CD14-positive monocyte (primary cell): ENCODE measurements at regions not wholly inside any gene's neighbourhood (a gene's known extent, or its start where the extent isn't known, plus 50 kb on each side); places are given as distances from the start of the nearest gene placed in this dataset.

Experiments
- DNase-seq, 3 donors: peaks; one replicate each; pipeline ENCODE4 v3.0.0-alpha.2; 2011 to 2022
- H2AFZ ChIP-seq: 2 replicates; pipeline ENCODE4 v1.6.0; 2012; ENCODE audit warnings: mild to moderate bottlenecking, low read depth, low read length, inconsistent platforms; ENCODE audit not compliant: insufficient read depth, poor library complexity, severe bottlenecking
- H3K27ac ChIP-seq, 2 donors: 1 replicate in 1 of 2; 2 replicates in 1 of 2; pipeline ENCODE4 v1.5.1; 2012 to 2013; ENCODE audit warnings: low read length in 2 of 2, control low read depth in 1 of 2, inconsistent platforms in 1 of 2, low read depth in 1 of 2, mild to moderate bottlenecking in 1 of 2
- H3K27me3 ChIP-seq, 2 donors: one replicate each; pipeline versions ENCODE4 v1.6.0 to v1.6.1; 2011 to 2013; ENCODE audit warnings: low read length in 2 of 2; ENCODE audit not compliant: control insufficient read depth in 2 of 2, insufficient read depth in 2 of 2
- H3K36me3 ChIP-seq, 2 donors: replicated peaks in 1 of 2; 1 replicate in 1 of 2; 2 replicates in 1 of 2; pipeline versions ENCODE4 v1.5.1 to v1.6.1; 2012 to 2013; ENCODE audit warnings: low read length in 2 of 2, control low read depth in 1 of 2, inconsistent platforms in 1 of 2, mild to moderate bottlenecking in 1 of 2; ENCODE audit not compliant: insufficient read depth in 2 of 2, control insufficient read depth in 1 of 2
- H3K4me1 ChIP-seq, 2 donors: 1 replicate in 1 of 2; 2 replicates in 1 of 2; pipeline versions ENCODE4 v1.5.1 to v1.6.1; 2012 to 2013; ENCODE audit warnings: low read length in 2 of 2, control low read depth in 1 of 2, inconsistent platforms in 1 of 2, mild to moderate bottlenecking in 1 of 2, moderate library complexity in 1 of 2; ENCODE audit not compliant: insufficient read depth in 2 of 2, control insufficient read depth in 1 of 2
- H3K4me2 ChIP-seq: replicated peaks from 2 replicates; pipeline ENCODE3; 2012; ENCODE audit warnings: low read length, moderate library complexity, mild to moderate bottlenecking; ENCODE audit not compliant: poor library complexity, severe bottlenecking; ENCODE audit errors: extremely low read depth
- H3K4me3 ChIP-seq, 3 experiments: fragments of 200-600 bp in 1 of 3; sonication (generic) in 1 of 3; replicated peaks in 1 of 3; 1 replicate in 2 of 3; 2 replicates in 1 of 3; pipeline ENCODE4 v1.5.1; 2011 to 2013; ENCODE audit warnings: low read length in 3 of 3, mild to moderate bottlenecking in 3 of 3, control low read depth in 2 of 3, low read depth in 2 of 3, inconsistent platforms in 1 of 3, moderate library complexity in 1 of 3
- H3K79me2 ChIP-seq: 2 replicates; pipeline ENCODE4 v1.6.0; 2012; ENCODE audit warnings: mild to moderate bottlenecking, control low read depth, inconsistent platforms, low read length, moderate library complexity; ENCODE audit not compliant: insufficient read depth
- H3K9ac ChIP-seq: 2 replicates; pipeline ENCODE4 v1.6.0; 2017; ENCODE audit warnings: low read length, mild to moderate bottlenecking; ENCODE audit not compliant: insufficient read depth, poor library complexity, severe bottlenecking
- H3K9me3 ChIP-seq, 2 donors: replicated peaks in 1 of 2; 1 replicate in 1 of 2; 2 replicates in 1 of 2; pipeline versions ENCODE4 v1.5.1 to v1.6.1; 2012 to 2013; ENCODE audit warnings: low read length in 2 of 2, control low read depth in 1 of 2; ENCODE audit not compliant: control insufficient read depth in 1 of 2, insufficient read depth in 1 of 2
- H4K20me1 ChIP-seq: 2 replicates; pipeline ENCODE4 v1.6.0; 2012; ENCODE audit warnings: mild to moderate bottlenecking, low read length, control low read depth, moderate library complexity; ENCODE audit not compliant: insufficient read depth
- H3K27ac Mint-ChIP-seq, 7 donors: one replicate each; pipeline ENCODE4 v1.8.0; 2020; ENCODE audit warnings: mild to moderate bottlenecking in 7 of 7, mixed read lengths in 7 of 7, moderate library complexity in 6 of 7, inconsistent platforms in 2 of 7
- H3K27me3 Mint-ChIP-seq, 3 donors: one replicate each; pipeline ENCODE4 v1.8.0; 2021 to 2022; ENCODE audit warnings: low read depth in 3 of 3, mild to moderate bottlenecking in 3 of 3, mixed read lengths in 3 of 3, moderate library complexity in 3 of 3, inconsistent platforms in 1 of 3
- H3K36me3 Mint-ChIP-seq, 2 donors: one replicate each; pipeline ENCODE4 v1.8.0; 2020; ENCODE audit warnings: mixed read lengths in 2 of 2, inconsistent platforms in 1 of 2, mild to moderate bottlenecking in 1 of 2
- H3K4me1 Mint-ChIP-seq: one replicate; pipeline ENCODE4 v1.8.0; 2020; ENCODE audit warnings: mild to moderate bottlenecking, mixed read lengths
- H3K4me3 Mint-ChIP-seq, 2 donors: one replicate each; pipeline ENCODE4 v1.8.0; 2020; ENCODE audit warnings: mild to moderate bottlenecking in 2 of 2, mixed read lengths in 2 of 2, moderate library complexity in 1 of 2
- H3K9me3 Mint-ChIP-seq, 7 donors: one replicate each; pipeline ENCODE4 v1.8.0; 2020 to 2022; ENCODE audit warnings: mixed read lengths in 7 of 7, mild to moderate bottlenecking in 6 of 7, moderate library complexity in 6 of 7, inconsistent platforms in 2 of 7
- WGBS: methylation state at CpG from one replicate; pipeline ENCODE4 v1.1.5; 2013; ENCODE audit warnings: missing lambda C conversion rate; ENCODE audit not compliant: insufficient coverage; 5-methylcytosine and 5-hydroxymethylcytosine counted together
- intact Hi-C, 2 donors: fragments of 100-400 bp; cut with micrococcal nuclease; formaldehyde crosslinking; loops; one replicate each; pipeline versions ENCODE4 v1.15.0 to v1.15.1; 2023
- TF ChIP-seq, protein P1 (sequence below): fragments of 200-600 bp; IDR thresholded peaks from one replicate; pipeline ENCODE4 v1.8.0; 2022; ENCODE audit warnings: antibody characterized with exemption, mild to moderate bottlenecking

DNA sequence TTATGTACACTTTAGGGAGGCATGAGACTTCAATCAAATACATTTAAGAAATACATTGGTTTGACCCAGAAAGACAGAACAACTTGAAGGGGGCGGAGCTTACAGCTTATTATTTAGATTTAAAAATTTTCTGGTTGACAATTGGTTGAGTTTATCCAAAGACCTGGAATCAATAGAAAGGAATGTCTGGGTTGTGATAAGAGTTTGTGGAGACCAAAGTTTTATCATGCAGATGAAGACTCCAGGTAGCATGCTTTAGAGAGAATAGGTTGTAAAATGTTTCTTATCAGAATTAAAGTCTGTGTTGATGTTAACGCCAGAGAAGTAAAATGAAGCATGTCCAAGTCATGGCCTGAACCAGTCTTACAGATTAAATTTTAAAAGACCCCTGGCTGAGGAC lies 757.8 kb upstream of the ADGRB3 start:
- no peak overlapping the region for H3K27ac Mint-ChIP-seq
- 85% methylated on average over 2 of the region's 2 CpGs for WGBS
- Histone ChIP-seq H3K4me3 (no peak overlapping the region), H3K9ac (no peak overlapping the region), H4K20me1 (no peaks in the 10 kb centered on the region), H3K27me3 (no peaks in the 10 kb centered on the region), H3K4me2 (no peak overlapping the region), H3K9me3 (peaks cover 8 to 23% of the 10 kb centered on the region in 2 donors), H3K27ac (no peak overlapping the region), H2AFZ (no peak overlapping the region), H3K36me3 (no peaks in the 10 kb centered on the region), H3K4me1 (no peaks in the 10 kb centered on the region), H3K79me2 (no peaks in the 10 kb centered on the region)
- H3K4me1 Mint-ChIP-seq, result no peaks in the 10 kb centered on the region
- DNase-seq, result no peak
- TF ChIP-seq, protein P1, sequence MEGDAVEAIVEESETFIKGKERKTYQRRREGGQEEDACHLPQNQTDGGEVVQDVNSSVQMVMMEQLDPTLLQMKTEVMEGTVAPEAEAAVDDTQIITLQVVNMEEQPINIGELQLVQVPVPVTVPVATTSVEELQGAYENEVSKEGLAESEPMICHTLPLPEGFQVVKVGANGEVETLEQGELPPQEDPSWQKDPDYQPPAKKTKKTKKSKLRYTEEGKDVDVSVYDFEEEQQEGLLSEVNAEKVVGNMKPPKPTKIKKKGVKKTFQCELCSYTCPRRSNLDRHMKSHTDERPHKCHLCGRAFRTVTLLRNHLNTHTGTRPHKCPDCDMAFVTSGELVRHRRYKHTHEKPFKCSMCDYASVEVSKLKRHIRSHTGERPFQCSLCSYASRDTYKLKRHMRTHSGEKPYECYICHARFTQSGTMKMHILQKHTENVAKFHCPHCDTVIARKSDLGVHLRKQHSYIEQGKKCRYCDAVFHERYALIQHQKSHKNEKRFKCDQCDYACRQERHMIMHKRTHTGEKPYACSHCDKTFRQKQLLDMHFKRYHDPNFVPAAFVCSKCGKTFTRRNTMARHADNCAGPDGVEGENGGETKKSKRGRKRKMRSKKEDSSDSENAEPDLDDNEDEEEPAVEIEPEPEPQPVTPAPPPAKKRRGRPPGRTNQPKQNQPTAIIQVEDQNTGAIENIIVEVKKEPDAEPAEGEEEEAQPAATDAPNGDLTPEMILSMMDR, result no peak
- H3K9me3 Mint-ChIP-seq, result peaks cover 1 to 17% (median 8%) of the 10 kb centered on the region in 7 donors
- H3K4me3 Mint-ChIP-seq, result no peak overlapping the region
- H3K36me3 Mint-ChIP-seq, result no peaks in the 10 kb centered on the region
- intact Hi-C loops, result no loop called here
- H3K27me3 Mint-ChIP-seq, result no peaks in the 10 kb centered on the region

DNA sequence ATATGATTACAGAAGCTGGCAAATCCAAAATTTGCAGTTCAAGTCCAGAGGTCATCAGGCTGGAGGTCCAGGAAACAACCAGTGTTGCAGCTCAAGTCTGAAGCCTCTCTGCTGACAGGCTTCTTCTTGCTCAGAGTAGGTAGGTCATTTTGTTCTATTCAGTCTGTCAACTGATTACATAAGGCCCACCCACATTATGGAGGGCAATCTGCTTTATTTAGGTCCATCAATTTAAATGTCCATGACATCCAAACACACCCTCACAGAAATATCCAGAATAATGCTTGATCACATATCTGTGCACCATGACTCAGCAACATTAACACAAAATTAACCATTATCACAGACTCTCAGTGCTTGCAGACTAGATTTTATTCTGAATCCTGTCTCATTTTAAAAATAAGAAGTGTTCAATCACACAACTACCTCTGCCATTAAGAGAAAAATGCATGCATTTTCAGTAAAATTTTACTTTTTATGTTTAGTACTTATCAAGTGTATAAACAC lies 759.2 kb upstream of the ADGRB3 start:
- H3K79me2 ChIP-seq, result no peaks in the 10 kb centered on the region
- peaks cover 11 to 18% of the 10 kb centered on the region in 2 donors for H3K9me3 ChIP-seq
- H3K27me3 ChIP-seq, result no peaks in the 10 kb centered on the region
- no peaks in the 10 kb centered on the region for H3K4me1 ChIP-seq
- Mint-ChIP-seq H3K4me1 (no peaks in the 10 kb centered on the region), H3K27me3 (no peaks in the 10 kb centered on the region), H3K4me3 (no peak overlapping the region), H3K27ac (no peak overlapping the region), H3K9me3 (peaks cover 1 to 17% (median 8%) of the 10 kb centered on the region in 7 donors), H3K36me3 (no peaks in the 10 kb centered on the region)
- TF ChIP-seq, protein P1, result no peak
- H3K27ac ChIP-seq, result no peak overlapping the region
- H3K4me3 ChIP-seq, result no peak overlapping the region
- no peak for DNase-seq
- no peak overlapping the region for H2AFZ ChIP-seq
- H3K36me3 ChIP-seq, result no peaks in the 10 kb centered on the region
- H3K4me2 ChIP-seq, result no peak overlapping the region
- H3K9ac ChIP-seq, result no peak overlapping the region
- H4K20me1 ChIP-seq, result no peaks in the 10 kb centered on the region
- intact Hi-C loops, result no loop called here
